ENCODE measurements at regions not wholly inside any gene's neighbourhood (a gene's known extent, or its start where the extent isn't known, plus 50 kb on each side); places are given as distances from the start of the nearest gene placed in this dataset.

- no peak for DNase-seq (ENCODE audit: low spot score)
Measured at GRCh38 chr1:82567348-82567747, 766.6 kb downstream of the ADGRL2 start.

GRCh38 chr1:82565546-82565945 lies 764.8 kb downstream of the ADGRL2 start:
- no peak for DNase-seq (ENCODE audit: low spot score)

GRCh38 chr1:82565146-82565545 lies 764.4 kb downstream of the ADGRL2 start:
- DNase-seq (ENCODE audit: low spot score) = no peak

- no peak for DNase-seq (ENCODE audit: low spot score)
Measured at GRCh38 chr1:82564333-82564732, 763.6 kb downstream of the ADGRL2 start.

GRCh38 chr1:82562448-82562847 lies 761.7 kb downstream of the ADGRL2 start:
- no peak for DNase-seq (ENCODE audit: low spot score)

GRCh38 chr1:82560566-82560965 lies 759.8 kb downstream of the ADGRL2 start:
- no peak for DNase-seq (ENCODE audit: low spot score)

- DNase-seq (ENCODE audit: low spot score) = no peak
Measured at GRCh38 chr1:82555501-82555900, 754.8 kb downstream of the ADGRL2 start.

GRCh38 chr1:82549841-82550240 lies 749.1 kb downstream of the ADGRL2 start:
- no peak for DNase-seq (ENCODE audit: low spot score)

GRCh38 chr1:82542766-82543165 lies 742.0 kb downstream of the ADGRL2 start:
- no peak for DNase-seq (ENCODE audit: low spot score)

- no peak for DNase-seq (ENCODE audit: low spot score)
Measured at GRCh38 chr1:82542141-82542540, 741.4 kb downstream of the ADGRL2 start.

- DNase-seq (ENCODE audit: low spot score) = no peak
Measured at GRCh38 chr1:82540006-82540405, 739.3 kb downstream of the ADGRL2 start.

- no peak for DNase-seq (ENCODE audit: low spot score)
Measured at GRCh38 chr1:82538876-82539275, 738.1 kb downstream of the ADGRL2 start.

GRCh38 chr1:82534996-82535395 lies 734.3 kb downstream of the ADGRL2 start:
- no peak for DNase-seq (ENCODE audit: low spot score)

GRCh38 chr1:82525378-82525777 lies 724.6 kb downstream of the ADGRL2 start:
- DNase-seq (ENCODE audit: low spot score) = no peak

GRCh38 chr1:82520611-82521010 lies 719.9 kb downstream of the ADGRL2 start:
- no peak for DNase-seq (ENCODE audit: low spot score)

- no peak for DNase-seq (ENCODE audit: low spot score)
Measured at GRCh38 chr1:82517586-82517985, 716.9 kb downstream of the ADGRL2 start.

- no peak for DNase-seq (ENCODE audit: low spot score)
Measured at GRCh38 chr1:82515650-82516049, 714.9 kb downstream of the ADGRL2 start.

- DNase-seq (ENCODE audit: low spot score) = no peak
Measured at GRCh38 chr1:82511441-82511840, 710.7 kb downstream of the ADGRL2 start.

GRCh38 chr1:82510431-82510830 lies 709.7 kb downstream of the ADGRL2 start:
- DNase-seq (ENCODE audit: low spot score) = no peak

GRCh38 chr1:82507011-82507410 lies 706.3 kb downstream of the ADGRL2 start:
- no peak for DNase-seq (ENCODE audit: low spot score)

- no peak for DNase-seq (ENCODE audit: low spot score)
Measured at GRCh38 chr1:82503822-82504221, 703.1 kb downstream of the ADGRL2 start.

GRCh38 chr1:82499022-82499421 lies 698.3 kb downstream of the ADGRL2 start:
- DNase-seq (ENCODE audit: low spot score) = no peak

GRCh38 chr1:82494117-82494516 lies 693.4 kb downstream of the ADGRL2 start:
- DNase-seq (ENCODE audit: low spot score) = no peak

GRCh38 chr1:82492159-82492558 lies 691.4 kb downstream of the ADGRL2 start:
- DNase-seq (ENCODE audit: low spot score) = no peak

Data from germinal center (tissue), 1 donor.